NOMO-1 (cell line): ENCODE measurements at regions not wholly inside any gene's neighbourhood (a gene's known extent, or its start where the extent isn't known, plus 50 kb on each side); places are given as distances from the start of the nearest gene placed in this dataset.

ENCODE experiments used
- DNase-seq, 2 experiments: peaks; one replicate each; lab custom pipeline; 2025; ENCODE audit not compliant: unreplicated experiment in 2 of 2; lab: John Stamatoyannopoulos, UW

DNA sequence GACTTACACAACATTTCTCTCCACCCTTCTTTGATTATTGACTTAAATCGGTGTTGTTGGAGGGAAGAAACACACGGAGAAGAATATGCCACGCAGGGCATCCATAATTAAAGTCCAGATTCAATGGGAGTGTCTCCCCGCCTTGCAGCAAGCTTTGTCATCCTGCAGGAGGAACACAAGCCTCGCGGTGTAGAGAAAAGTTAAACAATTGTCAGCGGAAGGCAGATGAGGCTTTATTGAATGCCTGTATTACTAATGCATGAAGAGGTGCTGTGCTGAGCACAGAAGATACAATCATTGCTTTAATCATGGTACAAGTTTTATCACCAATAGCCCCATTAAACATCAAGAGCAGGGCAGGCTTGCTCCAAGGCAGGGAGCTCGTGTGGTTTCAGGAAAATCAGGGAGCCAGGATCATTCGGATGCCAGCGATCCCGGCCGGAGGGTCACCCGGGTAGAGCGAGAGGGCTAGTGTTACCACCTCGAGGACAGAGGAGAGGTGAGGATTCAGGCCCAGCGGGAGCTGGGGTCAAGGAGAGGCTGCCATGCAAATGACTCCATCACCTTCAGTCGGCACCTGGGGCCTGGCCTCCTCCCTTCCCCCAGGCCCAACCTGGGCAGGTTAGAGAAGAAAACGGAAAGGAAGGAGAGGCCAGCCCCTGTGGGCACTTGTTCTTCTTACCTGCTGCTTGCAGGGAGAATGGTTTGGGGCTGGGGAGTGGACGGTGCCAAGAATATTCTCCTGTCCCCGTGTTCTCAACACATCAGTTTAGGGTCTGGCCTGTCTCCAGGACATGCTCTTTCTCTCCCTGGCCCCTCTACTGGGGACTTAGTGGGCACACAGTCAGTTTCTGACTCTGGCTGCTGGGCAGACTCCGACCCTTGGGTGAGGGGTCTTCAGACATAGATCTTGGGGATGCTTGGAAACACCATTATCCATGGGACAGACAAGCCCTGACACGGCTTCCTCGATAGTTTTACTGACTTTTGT lies 289.5 kb downstream of the IRX2 start:
- DNase-seq = no peak

DNA sequence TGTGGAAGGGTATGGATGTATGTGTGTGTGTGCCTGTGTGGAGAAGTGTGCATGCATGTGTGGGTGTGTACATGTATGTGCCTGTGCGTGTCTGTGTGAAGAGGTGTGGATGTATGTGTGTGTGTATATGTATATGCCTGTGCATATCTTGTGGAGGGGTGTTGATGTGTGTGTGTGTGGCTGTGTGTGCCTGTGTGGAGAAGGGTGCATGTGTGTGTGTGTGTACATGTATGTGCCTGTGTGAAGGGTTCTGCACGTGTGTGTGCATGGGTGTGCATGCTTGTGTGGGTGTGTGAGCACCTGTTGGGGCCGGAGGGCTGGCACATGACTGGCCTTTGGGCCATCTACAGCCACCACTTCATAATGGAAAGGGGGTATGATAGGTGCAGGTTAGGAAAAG lies 291.4 kb downstream of the IRX2 start:
- DNase-seq = no peak

DNA sequence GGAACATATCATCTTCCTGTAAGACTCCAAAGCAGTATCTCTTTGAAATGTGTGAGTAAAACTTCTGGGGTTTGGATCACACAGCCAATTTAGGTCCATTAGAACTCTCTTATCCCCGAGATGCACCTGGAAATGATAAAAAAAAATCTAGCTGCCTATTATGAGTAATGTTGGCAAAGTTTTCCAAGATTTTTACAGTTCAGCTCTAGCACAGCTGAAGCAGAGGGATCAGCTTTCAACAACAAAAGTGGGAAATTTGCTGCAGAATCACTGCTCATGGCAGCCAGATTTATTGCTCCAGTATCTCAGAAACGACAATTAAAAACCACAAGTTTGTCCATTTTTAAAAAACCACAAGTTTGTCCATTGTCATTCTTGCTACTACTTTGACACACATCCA lies 292.2 kb downstream of the IRX2 start:
- DNase-seq = no peak

DNA sequence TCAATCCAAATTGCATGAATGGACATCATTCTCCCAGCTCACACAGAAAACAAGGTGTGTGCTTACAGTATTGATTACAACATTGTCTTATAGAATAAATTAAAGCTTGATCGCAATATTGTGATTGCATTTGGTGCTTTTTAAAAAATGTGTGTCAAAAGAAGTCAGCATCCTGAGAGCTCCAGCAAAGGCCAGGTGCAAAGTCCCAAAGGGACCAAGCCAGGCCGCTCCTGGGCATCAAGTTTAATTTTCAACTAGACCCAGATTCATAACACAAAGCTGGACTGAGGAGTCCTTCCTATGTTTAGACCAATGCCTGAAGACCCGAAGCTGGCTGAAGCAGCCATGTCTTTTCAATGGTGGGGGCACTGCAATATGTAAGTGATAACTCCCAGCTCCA lies 295.6 kb downstream of the IRX2 start:
- DNase-seq = no peak

DNA sequence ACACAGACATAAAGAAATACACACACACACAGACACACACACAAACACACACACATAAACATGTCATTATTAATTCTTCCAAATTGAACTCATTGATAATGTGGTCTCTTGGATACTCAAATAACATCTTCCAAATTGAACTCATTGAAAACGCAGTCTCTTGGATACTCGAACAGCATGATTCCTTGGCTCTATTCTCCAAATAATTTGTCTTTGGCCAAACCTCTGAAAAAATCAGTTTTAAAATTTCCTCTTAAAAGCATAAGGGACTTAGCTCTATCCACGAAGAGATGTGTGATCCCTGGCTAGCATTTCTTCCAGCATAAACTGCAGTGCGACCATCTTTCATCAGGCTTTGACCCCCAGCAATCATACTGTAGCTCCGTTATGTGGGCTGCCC lies 296.6 kb downstream of the IRX2 start:
- no peak for DNase-seq

DNA sequence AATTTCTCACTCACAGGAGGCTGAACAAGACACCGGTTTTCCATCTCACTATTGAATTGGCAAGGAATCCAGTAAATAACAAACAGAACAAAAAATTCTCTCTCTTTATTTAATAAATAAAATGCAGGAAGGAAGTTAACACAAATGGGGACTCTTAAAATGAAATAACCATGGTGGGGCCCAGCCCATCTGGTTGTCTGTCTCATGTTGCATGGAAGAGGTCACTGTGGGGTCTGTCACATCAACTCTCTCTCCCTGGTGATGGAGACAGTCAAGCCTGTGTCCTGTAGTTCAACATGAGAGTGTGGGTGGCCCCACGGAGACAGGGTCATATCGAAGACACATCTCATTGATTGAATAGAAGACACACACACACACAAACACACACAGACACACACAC lies 297.7 kb downstream of the IRX2 start:
- no peak for DNase-seq

DNA sequence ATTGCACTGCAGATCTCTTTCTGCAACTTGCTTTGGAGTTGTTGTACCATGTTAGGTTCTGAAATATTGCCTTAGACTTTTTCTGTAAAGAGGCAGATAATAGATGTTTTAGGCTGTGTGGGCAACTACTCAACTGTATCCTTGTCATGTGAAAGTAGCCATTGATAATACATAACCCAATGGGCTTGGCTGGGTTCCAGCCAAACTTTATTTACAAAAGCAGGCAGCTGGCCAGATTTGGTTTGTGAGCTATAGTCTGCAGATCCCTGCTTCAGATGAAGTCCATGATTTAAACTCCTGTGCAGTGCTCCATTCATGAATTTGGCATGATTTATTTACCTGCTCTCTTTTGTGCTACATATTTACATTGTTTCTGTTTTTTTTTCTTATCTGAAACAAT lies 300.4 kb downstream of the IRX2 start:
- DNase-seq = no peak

DNA sequence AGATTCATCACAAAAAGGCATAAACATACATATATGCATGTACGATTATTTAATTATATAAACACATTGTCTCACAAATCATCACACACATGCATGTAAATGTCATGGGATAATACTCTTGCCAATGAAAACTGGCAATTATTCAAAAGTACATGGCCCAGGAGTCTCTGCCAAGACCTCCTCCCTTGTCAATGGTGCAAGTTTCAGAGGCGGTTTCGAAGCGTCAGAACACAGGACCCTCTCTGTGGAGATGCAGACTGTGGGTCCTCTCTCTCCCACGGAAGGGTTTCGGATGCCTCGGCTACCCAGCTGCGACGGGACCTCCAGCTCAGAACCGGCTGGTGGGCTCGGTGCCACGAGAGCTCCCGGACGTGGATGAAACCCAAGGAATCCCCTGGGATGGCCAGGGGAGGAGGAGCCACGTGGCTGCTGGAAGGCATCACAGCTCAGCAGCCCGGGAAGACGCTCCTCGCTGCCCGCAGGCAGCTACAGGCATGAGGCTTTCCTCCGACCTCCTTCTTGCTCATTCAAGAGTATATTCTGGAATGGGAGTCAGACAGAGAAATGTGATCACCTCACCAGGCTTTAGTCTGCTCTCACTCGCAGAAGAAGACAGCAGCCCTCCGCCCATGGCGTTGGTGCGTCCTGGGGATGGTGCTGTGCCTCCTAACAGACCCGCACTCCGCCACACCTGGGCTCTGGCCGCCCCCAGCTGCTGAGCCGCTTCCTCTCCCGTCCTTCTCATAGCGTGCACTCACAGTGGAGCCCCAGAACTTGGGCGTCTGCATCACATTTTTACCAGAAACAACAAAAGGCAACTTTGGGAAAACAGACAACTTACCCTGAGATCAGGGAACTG lies 308.8 kb downstream of the IRX2 start:
- no peak for DNase-seq

DNA sequence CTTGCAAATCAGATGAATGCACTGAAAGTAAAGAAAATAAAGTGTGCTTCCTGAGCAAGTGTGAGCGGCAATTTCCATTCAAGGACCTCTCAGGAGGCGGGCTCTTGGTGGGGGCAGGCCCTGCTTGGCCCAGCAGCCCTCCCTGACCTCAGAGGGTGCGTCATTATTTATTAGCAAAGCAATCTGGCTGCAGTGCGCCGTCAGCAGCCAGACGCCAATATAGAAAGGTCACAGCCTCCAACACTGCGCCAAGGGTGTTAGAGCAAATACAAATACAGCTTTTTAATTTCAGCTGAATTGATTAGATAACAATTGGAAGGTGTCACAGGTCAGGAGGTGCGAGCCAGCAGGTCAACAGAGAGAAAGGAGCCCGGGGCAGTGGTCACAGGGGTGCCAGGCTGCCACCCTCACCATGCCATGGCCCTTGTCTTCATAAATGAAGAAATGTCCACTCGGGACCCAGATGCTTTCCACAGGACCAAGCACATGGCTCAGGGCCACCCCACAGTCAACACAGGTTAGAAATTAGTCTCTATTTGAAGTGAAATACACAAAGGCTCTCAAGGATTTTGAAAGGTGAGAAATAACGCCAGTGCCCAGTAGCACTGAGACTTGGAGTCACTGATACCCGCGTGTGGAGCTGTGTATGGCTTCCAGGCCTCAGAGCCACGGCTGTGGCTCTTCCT lies 309.8 kb downstream of the IRX2 start:
- DNase-seq = no peak

DNA sequence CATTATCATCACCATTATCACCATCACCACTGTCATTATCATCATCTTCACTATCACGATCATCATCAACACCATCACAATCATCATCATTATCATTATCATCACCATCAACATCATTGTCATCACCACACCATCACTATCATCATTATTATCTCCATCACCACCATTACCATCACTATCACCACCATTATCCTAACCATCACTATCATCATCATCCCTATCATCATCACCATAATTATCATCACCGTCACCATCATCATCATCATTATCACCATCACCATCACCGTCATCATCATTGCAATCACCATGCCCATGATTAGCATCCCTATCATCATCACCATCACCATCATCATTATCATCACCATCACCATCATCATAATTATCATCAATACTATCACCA lies 311.9 kb downstream of the IRX2 start:
- DNase-seq = no peak

DNA sequence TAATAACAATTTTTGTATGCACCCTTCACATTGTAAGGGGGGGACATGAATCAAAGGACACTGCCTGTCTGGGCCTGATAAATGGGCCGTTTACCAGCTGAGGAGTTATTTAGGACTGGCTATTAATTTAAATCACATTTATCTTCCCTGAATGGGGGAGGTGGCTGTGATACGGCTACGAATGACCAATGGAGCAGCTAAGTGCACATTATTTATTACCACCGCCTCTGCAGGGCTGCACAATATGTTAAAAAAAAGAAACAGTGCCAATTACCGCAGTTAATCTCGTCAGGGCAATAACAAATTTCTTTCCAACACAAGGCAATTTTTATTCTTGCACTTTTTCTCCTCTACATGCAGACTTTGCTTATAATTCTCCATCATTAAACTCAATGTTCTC lies 318.4 kb downstream of the IRX2 start:
- no peak for DNase-seq

DNA sequence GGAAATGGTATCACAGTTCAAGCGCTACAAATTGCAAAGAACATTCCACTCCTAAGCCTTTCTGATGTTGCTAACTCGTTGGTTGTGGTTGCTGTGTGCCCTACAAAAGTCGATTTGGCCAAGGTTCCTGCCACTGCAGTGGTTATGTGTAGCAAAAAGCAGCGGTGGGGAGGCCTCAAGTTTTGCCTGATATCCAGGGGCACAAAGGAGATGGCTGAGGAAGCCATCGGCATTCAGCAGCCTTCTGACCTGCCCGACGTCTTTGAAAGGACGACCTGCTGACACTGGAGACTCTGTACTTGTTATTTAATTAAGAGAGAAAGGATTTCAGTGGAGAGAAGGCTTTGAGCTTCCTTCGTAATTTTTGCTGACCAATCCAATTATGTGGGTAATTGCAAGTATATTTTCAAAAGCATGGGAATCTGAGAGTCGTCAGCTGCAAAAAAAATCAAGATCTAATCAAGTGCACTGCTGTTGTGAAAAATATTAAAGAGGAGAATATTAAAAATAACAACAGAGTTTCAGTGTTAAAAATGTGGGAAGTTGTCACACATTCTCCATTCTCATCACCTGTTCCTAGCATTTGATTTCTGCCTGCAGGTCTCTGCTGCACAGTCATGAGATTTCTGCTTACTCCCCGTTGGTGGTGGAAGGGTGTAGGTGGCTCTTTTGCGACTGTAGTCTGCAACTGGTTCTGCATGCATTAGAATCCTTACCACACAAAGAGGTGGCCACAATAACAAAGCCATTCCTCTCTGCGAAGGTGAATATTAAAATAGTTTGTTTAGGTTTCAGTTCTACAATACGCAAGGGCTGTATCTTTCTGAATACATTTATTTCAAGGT lies 319.2 kb downstream of the IRX2 start:
- no peak for DNase-seq

DNA sequence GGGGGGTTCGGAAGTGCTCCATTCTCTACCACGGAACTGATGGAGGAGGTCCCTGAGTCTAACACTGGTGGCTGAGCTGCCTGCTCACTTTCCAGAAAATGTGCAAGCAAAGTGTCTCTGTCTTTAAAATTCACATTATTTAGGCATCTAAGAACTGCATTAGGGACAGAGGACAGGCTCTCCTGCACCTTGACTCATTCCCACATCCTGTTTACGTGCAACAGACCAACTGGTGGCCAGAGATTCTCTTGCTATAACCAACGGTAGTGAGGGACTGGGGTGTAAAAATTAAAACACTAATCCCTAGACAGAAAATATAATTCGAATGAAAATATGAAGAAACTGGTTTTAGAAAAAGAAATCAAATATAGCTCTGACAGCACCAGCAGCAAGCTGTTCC lies 320.9 kb downstream of the IRX2 start:
- peak in 1 of 2 experiments; percentile 85 for DNase-seq

DNA sequence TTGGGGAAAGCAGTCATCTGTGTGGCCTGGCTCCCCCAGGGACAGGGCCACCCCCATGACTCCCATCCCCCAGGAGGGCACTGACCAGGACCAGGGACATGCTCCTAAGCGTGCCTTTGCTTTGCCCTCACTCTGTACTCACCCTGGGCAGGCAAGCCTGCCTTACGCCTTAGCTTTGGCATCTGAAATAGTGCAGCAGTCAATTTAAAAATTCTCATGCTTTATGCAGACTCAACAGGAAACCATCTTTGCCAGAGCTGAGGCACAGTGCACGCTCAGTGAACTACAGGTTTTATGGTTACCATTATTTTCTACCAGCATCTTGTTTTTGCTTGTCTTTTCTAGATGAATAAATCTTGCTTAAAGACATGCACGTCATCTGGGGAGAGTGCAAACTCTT lies 323.5 kb downstream of the IRX2 start:
- DNase-seq = no peak

DNA sequence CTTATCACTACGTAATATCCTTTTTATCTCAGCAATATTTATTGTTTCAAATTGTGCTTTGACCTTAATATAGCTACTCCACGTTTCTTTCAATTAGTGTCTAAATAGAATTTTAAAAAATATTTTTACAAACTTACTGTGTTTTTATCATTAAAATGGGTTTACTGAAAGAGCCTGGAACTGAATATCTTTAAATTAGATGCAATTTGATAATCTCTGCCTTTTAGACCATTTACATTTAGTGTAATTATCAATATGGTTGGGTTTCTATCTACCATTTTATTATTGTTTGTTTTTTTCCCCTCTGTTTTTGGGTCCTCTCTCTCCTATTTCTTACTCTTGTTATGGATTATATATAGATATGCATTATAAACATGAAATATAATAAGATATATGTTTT lies 327.8 kb downstream of the IRX2 start:
- DNase-seq = no peak

DNA sequence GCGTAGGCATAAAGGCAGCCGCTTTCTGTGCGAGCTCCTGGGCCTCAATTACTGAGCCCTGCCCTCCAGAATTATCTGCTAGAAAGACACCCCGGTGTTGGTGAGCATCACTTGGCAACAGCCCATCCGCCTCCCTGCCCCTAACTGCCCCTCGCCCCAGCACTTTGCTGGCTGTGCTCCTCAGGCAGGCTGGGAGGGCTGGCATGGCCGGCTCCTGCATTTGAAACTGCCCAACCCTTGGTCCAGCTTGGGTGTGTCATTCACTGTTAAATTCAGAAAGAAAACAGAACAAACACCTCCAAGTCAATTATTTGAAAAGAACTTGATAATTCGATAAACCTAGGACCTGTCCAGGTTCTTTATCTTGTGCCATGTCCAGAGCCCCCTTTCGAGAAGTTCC lies 334.2 kb downstream of the IRX2 start:
- no peak for DNase-seq

DNA sequence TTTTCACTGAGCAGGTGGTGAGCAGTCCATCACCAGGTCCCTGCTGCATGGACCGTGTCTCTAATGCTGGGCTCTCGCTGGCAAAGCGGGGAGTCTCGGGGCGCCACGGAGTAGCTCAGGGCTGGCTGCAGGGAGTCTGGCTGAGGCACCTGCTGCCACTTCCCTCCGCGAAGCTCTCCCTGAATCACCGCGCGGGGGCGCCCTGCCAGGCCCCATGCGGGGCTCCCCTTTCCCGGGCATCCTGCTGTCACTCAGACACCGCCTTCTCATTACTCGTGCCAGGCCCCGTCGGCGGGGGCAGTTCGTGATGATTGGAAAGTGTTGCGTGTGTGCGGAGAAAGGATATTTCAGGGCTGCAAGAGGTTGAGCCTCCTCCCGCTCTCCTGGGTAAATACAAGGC lies 335.8 kb downstream of the IRX2 start:
- no peak for DNase-seq

DNA sequence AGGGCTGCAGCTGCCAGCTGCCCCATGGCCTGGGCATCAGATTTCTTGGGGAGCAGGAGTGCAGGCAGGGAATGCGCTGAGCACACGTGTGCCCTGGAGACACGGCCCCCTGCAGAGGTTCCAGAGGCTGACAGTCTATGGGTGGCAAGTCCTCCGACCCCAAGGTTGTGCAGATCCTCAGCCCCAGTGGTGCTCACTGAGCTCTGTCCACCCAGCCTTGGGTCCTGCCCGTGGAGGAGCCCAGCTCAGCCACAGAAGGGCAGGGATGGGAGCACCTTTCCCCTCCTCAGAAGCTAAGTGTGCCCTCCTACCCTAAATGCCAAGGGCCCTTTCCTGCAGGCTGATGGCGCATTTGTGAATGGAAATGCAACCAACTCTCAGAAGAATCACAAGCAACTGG lies 341.0 kb downstream of the IRX2 start:
- DNase-seq = no peak

DNA sequence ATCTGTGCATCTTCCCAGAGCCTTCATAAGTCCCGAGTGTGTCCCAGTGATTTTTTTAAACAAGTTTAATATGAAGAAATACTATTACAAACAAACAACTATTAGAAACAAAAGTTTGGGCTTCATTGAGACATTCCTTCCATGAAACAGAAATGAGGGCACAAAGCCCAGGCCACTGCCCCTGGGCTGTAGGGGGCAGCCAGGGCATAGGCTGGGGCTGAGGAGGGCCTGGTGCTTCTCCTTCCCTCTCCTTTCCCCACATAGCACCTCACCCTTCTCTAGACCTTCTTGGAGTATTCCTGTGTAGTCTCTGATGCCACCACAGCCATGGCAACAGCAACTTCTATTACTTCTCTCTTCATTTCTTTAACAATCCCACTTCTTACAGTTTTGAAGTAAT lies 348.2 kb downstream of the IRX2 start:
- DNase-seq = no peak

DNA sequence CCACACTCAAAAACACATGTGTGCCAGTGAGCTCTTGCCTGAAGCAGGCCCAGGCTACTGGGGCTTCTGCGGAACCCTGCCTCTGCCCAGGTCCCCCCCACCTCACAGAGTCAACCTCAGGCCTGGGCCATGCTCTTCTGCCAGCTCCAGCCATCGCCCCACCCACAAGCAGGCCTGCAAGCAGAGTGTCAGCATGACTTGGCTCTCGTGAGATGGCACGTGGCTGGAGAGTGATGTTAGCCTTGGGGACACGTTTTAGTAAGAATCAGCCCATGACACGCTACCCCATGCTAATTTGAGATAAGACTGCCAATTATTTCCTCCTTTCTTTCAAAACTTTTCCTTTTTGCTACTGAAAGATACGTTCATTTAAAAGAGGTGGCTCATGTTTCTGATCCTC lies 351.7 kb downstream of the IRX2 start:
- no peak for DNase-seq
